ENCODE measurements at regions not wholly inside any gene's neighbourhood (a gene's known extent, or its start where the extent isn't known, plus 50 kb on each side); places are given as distances from the start of the nearest gene placed in this dataset.
A peak's percentile ranks its signal among the peaks of the same experiment; 100 is the strongest.

- Histone ChIP-seq H3K9me3 (ENCODE audit: low read length) (no peaks in the 10 kb centered on the region), H4K20me1 (ENCODE audit: insufficient read depth) (no peaks in the 10 kb centered on the region), H3K9ac (ENCODE audit: low read length) (no peak overlapping the region), H2AFZ (ENCODE audit: low read depth, low read length) (no peak overlapping the region), H3K9me2 (ENCODE audit: insufficient read depth, low read length) (no peaks in the 10 kb centered on the region), H3K79me2 (replicated peaks; ENCODE audit: insufficient read depth, low read length) (no peaks in the 10 kb centered on the region), H3K4me3 (ENCODE audit: low read length) (no peak overlapping the region), H3K27me3 (ENCODE audit: insufficient read depth, low read depth, low read length) (no peaks in the 10 kb centered on the region), H3K4me2 (ENCODE audit: low read length) (no peak overlapping the region), H3K27ac (ENCODE audit: low read length) (no peak overlapping the region), H3K36me3 (ENCODE audit: insufficient read depth, low read length) (no peaks in the 10 kb centered on the region), H3F3A (ENCODE audit: insufficient read depth, low read length, poor library complexity, severe bottlenecking) (no peaks in the 10 kb centered on the region)
- TF ChIP-seq EP300 (conservative IDR thresholded peaks at IDR 0.05; ENCODE audit: poor library complexity, severe bottlenecking) (no peak), RAD21 (conservative IDR thresholded peaks at IDR 0.05) (no peak), CTCF (IDR thresholded peaks at IDR 0.05; ENCODE audit: poor library complexity, severe bottlenecking) (no peak), REST (IDR thresholded peaks at IDR 0.05; ENCODE audit: borderline replicate concordance) (no peak), MXI1 (conservative IDR thresholded peaks at IDR 0.05; ENCODE audit: poor library complexity, severe bottlenecking) (no peak), POLR2AphosphoS5 (IDR thresholded peaks at IDR 0.05) (no peak), TAF1 (IDR thresholded peaks at IDR 0.05; ENCODE audit: low read depth) (no peak), EZH2 (IDR thresholded peaks at IDR 0.05; ENCODE audit: borderline replicate concordance, insufficient read depth, low read length, poor library complexity, severe bottlenecking) (no peak), SMC3 (conservative IDR thresholded peaks at IDR 0.05; ENCODE audit: poor library complexity) (no peak)
Observed at GRCh38 chr6:164216839-164217238, 802.3 kb downstream of the QKI start.

GRCh38 chr6:164216368-164216767 is 801.9 kb downstream of the QKI start:
- no peaks in the 10 kb centered on the region for H3F3A ChIP-seq (ENCODE audit: insufficient read depth, low read length, poor library complexity, severe bottlenecking)
- H4K20me1 ChIP-seq (ENCODE audit: insufficient read depth): no peaks in the 10 kb centered on the region
- no peaks in the 10 kb centered on the region for H3K36me3 ChIP-seq (ENCODE audit: insufficient read depth, low read length)
- H3K9me2 ChIP-seq (ENCODE audit: insufficient read depth, low read length): no peaks in the 10 kb centered on the region
- no peak overlapping the region for H3K27ac ChIP-seq (ENCODE audit: low read length)
- no peak overlapping the region for H3K4me2 ChIP-seq (ENCODE audit: low read length)
- no peak overlapping the region for H3K9ac ChIP-seq (ENCODE audit: low read length)
- no peaks in the 10 kb centered on the region for H3K9me3 ChIP-seq (ENCODE audit: low read length)
- H3K27me3 ChIP-seq (ENCODE audit: insufficient read depth, low read depth, low read length): no peaks in the 10 kb centered on the region
- no peak overlapping the region for H3K4me3 ChIP-seq (ENCODE audit: low read length)
- TF ChIP-seq RAD21 (conservative IDR thresholded peaks at IDR 0.05): peak; percentile 22
- no peak for TF ChIP-seq MXI1 (conservative IDR thresholded peaks at IDR 0.05; ENCODE audit: poor library complexity, severe bottlenecking)
- H2AFZ ChIP-seq (ENCODE audit: low read depth, low read length): no peak overlapping the region
- H3K79me2 ChIP-seq (replicated peaks; ENCODE audit: insufficient read depth, low read length): no peaks in the 10 kb centered on the region

- Histone ChIP-seq H3K4me3 (ENCODE audit: low read length) (no peak overlapping the region), H3K79me2 (replicated peaks; ENCODE audit: insufficient read depth, low read length) (no peaks in the 10 kb centered on the region), H3F3A (ENCODE audit: insufficient read depth, low read length, poor library complexity, severe bottlenecking) (no peaks in the 10 kb centered on the region), H3K36me3 (ENCODE audit: insufficient read depth, low read length) (no peaks in the 10 kb centered on the region), H2AFZ (ENCODE audit: low read depth, low read length) (no peak overlapping the region), H3K9me2 (ENCODE audit: insufficient read depth, low read length) (no peaks in the 10 kb centered on the region), H3K27me3 (ENCODE audit: insufficient read depth, low read depth, low read length) (no peaks in the 10 kb centered on the region), H3K9me3 (ENCODE audit: low read length) (no peaks in the 10 kb centered on the region), H4K20me1 (ENCODE audit: insufficient read depth) (no peaks in the 10 kb centered on the region), H3K27ac (ENCODE audit: low read length) (no peak overlapping the region), H3K9ac (ENCODE audit: low read length) (no peak overlapping the region), H3K4me2 (ENCODE audit: low read length) (no peak overlapping the region)
- no peak for TF ChIP-seq SMC3 (conservative IDR thresholded peaks at IDR 0.05; ENCODE audit: poor library complexity)
- TF ChIP-seq MXI1 (conservative IDR thresholded peaks at IDR 0.05; ENCODE audit: poor library complexity, severe bottlenecking): no peak
- no peak for TF ChIP-seq CTCF (IDR thresholded peaks at IDR 0.05; ENCODE audit: poor library complexity, severe bottlenecking)
- TF ChIP-seq RAD21 (conservative IDR thresholded peaks at IDR 0.05): no peak
- TF ChIP-seq TAF1 (IDR thresholded peaks at IDR 0.05; ENCODE audit: low read depth): no peak
- no peak for TF ChIP-seq EP300 (conservative IDR thresholded peaks at IDR 0.05; ENCODE audit: poor library complexity, severe bottlenecking)
- TF ChIP-seq POLR2AphosphoS5 (IDR thresholded peaks at IDR 0.05): no peak
- TF ChIP-seq EZH2 (IDR thresholded peaks at IDR 0.05; ENCODE audit: borderline replicate concordance, insufficient read depth, low read length, poor library complexity, severe bottlenecking): no peak
- no peak for TF ChIP-seq REST (IDR thresholded peaks at IDR 0.05; ENCODE audit: borderline replicate concordance)
Observed at GRCh38 chr6:164214066-164214465, 799.5 kb downstream of the QKI start.

All from neural cell (in vitro differentiated cells).